ENCODE measurements at regions not wholly inside any gene's neighbourhood (a gene's known extent, or its start where the extent isn't known, plus 50 kb on each side); places are given as distances from the start of the nearest gene placed in this dataset.
"Not testable (repeated sequence)": the region's sequence is repeated elsewhere in the genome, so short reads cannot be mapped to it uniquely, and the experiment has no call there.

- no peak for FAIRE-seq
Measured at GRCh38 chr2:223300326-223300725, 248.3 kb downstream of the KCNE4 start.

GRCh38 chr2:223306371-223306770 lies 254.4 kb downstream of the KCNE4 start:
- FAIRE-seq: no peak

DNA sequence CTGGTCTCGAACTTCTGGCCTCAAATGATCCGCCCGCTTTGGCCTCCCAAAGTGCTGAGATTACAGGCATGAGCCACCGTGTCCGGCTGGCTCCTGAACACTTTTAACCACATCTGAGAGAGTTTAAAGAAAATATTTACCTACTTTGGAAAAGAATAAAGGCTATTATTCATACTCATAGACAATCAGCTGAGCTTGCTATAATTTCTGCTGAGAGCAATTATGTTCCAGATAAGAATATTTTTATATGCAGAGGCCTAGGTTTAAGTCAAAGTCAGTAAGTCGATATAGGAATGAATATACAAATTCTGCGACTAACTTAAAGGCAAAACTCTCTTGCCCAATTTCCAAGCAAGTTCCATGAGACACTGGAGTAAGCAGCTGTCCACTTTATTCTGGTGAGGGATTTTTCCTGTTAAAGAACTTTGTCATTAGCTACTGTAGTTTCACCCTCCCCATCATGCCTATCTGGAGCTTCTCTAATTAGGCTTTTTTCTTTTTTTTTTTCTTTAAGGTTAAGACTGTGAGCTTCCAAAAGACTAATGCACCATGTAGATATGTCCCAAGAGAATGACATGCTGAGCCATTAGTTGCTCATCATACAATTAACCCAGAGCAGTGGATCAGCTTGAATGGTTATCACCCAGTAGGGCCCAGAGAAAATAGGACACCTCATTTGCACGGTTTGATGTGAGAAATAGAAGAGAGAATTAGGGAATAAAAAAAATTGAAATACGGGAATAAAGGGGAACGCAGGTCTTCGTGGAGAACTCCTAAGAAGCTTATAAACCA lies 260.1 kb downstream of the KCNE4 start:
- FAIRE-seq: no peak

- no peak for FAIRE-seq
Measured at GRCh38 chr2:223313101-223313500, 261.1 kb downstream of the KCNE4 start.

GRCh38 chr2:223314811-223315210 lies 262.8 kb downstream of the KCNE4 start:
- FAIRE-seq: no peak

DNA sequence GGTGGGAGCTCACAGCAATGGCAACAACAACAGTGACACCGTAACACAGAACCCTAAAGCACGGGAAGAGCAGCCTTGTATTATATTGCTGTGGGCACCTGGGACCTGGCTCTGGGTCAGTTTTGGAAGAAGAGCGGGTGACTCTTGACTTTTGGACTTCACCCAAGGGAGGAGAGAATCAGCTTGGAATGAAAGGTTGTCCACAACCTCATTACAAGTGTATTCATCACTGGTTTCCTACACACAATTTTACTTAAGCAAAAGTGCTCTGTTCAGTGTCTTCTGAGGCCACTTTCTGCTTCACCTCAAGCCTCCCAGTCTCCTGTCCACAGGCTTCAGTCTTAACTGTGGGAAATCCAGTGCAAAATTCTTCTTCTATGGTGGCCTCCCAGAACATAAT lies 263.8 kb downstream of the KCNE4 start:
- FAIRE-seq: no peak

- no peak for FAIRE-seq
Measured at GRCh38 chr2:223316342-223316741, 264.4 kb downstream of the KCNE4 start.

DNA sequence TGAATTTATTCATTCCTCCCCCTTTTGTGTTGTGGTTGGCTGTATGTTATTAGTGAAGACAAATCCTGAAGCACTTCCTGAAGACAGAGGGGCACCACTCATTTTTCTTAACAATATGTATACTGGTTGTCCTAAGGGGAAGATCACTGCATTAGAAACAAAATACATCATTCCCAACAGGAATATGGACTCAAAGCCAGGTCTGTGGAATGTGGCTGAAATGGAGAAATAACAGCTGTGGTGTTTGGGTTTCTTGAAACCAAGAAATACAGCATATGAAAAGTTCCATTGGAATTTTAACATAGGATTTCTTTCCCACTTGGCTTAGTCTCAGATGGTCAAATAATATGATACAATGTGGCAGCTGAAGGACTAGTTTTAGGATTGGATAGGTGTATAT lies 267.6 kb downstream of the KCNE4 start:
- FAIRE-seq: no peak

- no peak for FAIRE-seq
Measured at GRCh38 chr2:223324402-223324801, 272.4 kb downstream of the KCNE4 start.

DNA sequence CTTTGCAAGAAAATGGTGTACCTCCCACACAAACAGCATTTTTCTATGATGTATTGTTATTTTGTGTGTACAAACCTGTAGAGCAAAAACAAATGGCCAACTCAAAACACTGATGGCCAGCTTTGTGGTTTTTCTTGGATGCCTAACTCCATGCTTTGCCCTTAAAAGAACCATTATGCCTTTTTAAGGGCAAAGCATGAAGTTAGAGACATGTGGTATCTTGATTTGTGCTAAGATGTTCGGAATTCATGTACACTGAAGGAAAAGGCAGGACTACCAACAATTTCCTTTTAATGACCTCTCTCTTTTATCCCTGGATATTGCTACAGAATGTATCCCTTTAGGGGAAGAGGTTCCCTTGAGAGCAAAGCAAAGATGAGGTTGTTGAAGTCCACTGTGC lies 273.6 kb downstream of the SCG2 start:
- no peak for FAIRE-seq

GRCh38 chr2:223330747-223331146 lies 271.4 kb downstream of the SCG2 start:
- FAIRE-seq: not testable (repeated sequence)

DNA sequence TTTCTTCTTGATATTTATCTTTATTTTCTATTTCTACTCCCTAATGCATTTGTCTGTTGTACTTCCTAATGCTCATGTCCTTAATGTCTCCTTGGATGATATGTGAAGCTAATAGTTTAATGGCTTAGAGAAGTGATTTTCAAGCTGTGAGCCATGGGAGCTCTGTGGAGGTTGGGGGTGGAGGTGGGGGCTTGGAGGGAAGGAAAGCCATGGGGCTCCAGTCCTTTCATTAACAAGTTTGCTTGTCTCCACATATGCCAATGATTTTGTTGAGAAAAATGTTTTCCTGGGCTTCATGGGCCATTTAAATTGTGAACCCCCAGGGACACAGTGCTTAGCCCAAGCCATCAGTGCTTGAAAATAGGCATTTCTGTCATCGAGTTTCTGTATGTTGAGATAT lies 264.1 kb downstream of the SCG2 start:
- no peak for FAIRE-seq

DNA sequence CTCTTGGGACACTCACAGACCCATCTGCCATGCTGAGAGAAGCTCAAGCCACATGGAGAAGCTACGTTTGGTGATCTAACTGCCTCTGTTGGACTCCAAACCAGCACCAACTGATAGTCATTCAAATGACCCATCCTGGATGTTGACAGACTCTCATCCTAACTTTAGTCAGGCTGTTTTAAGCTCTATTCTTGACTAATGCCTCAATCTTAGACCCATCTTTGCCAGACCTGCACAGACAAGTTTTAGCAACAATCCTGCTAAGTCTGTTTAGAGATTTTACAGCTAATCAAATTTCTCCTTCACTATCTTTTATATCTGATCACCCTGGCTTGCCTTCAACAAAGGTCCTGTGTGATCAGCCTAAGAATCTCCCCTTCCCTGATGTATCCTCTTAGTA lies 245.1 kb downstream of the SCG2 start:
- FAIRE-seq: no peak

DNA sequence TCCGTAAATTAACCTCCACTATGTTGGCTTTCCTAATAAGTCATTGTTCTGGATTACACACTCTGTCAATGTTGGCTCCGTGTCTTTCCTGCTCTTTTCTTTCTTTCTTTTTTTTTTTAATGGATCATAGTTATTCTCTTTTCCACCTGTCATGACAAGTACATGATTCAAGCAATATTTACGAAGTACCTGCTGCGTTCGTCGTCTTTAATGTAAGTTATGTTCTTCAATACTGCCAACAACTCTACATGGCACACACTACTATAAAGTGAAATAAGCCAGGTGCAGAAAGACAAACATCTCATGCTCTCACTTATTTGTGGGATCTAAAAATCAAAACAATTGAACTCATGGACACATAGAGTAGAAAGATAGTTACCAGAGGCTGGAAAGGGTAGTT lies 239.1 kb downstream of the SCG2 start:
- no peak for FAIRE-seq

DNA sequence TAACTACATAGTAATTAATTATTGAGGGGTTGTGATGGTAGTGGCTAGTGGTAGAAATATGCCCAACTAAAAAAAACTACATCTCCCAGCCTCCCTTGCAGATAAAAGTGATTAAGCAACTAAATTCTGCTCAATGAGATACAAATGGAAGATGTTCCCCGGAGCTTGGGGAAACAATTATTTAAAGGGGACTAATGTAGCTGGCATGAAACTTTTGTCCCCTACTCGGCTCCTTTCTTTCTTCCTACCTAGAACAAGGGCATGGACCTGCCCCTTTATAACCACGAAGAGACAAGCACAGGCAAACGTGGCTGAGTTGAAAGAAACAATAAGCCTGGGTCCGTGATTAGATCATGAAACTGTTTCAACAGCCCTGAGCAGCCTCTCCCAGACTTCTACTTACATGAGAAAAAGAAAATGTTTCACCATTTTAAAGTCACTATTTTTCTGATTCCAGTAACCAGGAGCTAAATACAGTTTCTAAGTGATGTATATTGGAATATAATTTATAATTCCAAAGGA lies 236.9 kb downstream of the SCG2 start:
- FAIRE-seq: no peak

DNA sequence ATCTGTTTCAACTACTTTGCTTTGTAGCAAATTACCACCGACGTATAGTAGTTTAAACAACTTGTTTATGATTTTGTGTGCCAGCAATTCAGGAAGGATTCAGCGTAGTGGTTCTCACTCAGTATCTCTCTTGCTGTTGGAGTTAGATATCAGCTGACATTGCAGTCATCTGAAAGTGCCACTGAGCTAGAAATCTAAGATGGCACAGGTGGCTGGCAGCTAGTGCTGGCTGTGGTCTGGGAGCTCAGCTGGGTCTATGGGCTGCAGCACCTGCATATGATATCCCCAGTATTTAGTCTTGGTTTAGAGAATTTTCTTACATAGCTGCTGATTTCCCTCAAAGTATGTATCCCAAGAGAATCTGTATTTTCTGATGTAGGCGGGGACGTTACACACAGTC lies 235.6 kb downstream of the SCG2 start:
- FAIRE-seq: no peak

- no peak for FAIRE-seq
Measured at GRCh38 chr2:223368481-223368880, 233.7 kb downstream of the SCG2 start.

- no peak for FAIRE-seq
Measured at GRCh38 chr2:223369889-223370288, 232.3 kb downstream of the SCG2 start.

- FAIRE-seq: no peak
Measured at GRCh38 chr2:223383315-223383714, 218.8 kb downstream of the SCG2 start.

DNA sequence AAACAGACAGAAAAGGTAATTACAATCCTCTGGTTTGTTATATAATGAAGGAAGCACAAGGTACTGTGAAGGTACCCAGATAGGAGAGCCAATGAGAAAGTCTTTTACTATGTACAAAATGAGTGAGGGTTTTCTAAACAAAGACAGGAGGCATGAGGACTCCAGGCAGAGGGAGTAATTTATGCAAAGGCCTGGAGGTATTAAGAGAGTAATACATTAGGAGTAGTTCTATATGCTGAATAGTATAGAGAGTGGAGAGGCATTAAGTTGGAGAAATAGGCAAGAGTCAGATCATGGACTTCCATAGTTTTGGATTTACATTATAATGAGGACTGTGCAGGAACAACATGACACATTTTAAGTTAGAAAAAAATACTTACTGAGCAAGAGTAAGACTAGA lies 216.0 kb downstream of the SCG2 start:
- FAIRE-seq: no peak

DNA sequence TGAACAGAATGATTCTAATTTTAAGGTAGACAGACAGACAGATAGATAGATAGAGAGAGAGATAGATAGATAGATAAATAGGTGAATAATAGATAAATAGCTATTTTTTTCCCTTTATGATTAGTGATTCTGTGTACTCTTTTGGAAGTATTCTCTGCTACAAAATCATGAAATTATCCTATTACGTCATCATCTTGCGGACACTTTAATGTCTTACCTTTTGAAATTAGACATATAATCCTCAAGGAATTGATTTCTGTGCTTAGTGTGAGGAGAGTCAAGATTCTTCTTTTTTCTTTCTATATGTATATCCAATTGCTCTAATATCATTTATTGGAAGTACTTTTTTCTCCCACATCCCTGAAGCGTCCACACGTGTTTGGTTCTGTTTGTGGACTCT lies 215.2 kb downstream of the SCG2 start:
- no peak for FAIRE-seq

GRCh38 chr2:223389624-223390023 lies 212.5 kb downstream of the SCG2 start:
- FAIRE-seq: no peak

DNA sequence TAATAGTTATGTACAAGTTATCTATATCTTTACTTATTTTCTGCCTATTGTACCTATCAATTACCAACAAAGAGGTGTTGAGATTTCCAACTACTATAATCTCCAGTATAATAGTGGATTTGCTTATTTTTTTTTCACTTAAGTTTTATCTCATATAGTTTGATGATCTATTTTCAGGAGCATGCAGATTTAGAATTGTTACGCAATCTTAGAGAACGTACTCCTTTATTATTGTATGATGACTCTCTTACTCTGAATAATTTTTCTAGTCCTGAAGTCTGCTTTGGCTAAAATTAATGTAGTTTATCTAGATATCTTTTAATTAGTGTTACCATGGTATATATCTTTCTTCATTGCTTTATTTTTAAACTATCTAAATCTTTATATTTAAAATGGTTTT lies 205.2 kb downstream of the SCG2 start:
- peak; percentile 84 for FAIRE-seq

- no peak for FAIRE-seq
Measured at GRCh38 chr2:223399357-223399957, 202.7 kb downstream of the SCG2 start.

GRCh38 chr2:223404616-223405015 lies 197.5 kb downstream of the SCG2 start:
- no peak for FAIRE-seq
